CD4-positive, alpha-beta T cell treated with Interleukin-12 subunit alpha and Interleukin-12 subunit beta, for 1 hour (primary cell): ENCODE measurements at regions not wholly inside any gene's neighbourhood (a gene's known extent, or its start where the extent isn't known, plus 50 kb on each side); places are given as distances from the start of the nearest gene placed in this dataset.

Experiments
- DNase-seq: peaks from one replicate; pipeline ENCODE4 v3.0.0-alpha.2; 2020

DNA sequence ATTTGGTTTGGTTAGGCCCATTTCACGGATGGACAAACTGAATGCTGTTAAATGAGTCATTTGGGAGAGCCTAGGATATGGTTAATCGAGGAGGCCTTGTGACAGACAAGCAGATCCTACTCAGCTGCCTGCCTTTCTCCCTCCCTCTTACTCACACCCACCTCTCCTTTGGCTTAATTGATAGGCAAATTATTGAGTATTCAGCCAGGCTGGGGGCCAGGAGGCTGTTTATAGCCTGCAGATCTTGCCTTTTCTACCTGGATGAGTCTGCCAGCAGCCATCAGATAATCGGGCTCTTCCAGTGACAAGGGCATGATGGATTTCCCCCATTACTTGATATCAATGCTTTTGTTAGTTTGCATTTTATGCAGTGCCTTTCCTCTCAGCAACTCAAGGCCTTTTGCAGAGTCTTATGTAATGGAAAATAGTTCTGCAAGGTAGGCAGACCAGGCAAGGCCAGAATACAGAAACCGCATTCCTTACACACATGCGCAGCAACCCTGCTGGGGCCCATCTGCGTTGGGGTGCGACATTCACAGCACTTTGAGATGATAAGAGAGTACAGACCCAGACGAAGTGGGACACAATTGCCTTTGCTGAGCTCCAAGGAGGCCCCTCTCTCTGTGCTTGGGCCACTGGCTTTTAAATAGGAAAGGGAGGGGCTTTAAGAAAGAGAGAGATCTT lies 96.2 kb upstream of the ATP6AP2 start:
- no peak for DNase-seq

- DNase-seq = no peak
These were observed 97.3 kb upstream of the ATP6AP2 start for GRCh38 chrX:40483502-40483901.

DNA sequence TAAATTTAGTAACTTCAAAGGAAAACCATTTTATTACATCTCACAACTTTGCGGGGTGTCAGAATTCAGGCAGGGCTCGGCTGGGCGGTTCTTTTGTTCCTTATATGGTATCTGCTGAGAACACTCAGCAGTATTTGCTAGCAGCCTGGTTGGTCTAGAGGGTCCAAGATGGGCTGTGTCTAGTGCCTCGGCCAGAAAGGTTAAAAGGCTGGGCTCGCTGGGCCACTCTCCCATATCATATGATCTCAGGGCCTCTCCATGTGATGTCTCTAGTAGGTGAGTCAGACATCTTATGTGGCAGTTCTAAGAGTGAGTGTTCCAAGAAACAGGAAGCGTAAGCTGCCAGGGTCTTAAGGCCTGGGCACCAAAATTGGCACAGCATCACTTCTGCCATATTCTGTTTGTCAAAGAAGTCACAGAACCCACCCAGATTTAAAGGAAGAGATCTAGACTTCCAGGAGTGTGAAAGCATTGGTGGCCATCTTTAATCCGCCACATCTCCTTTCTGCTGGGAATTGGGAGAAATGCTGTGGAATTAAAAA lies 100.9 kb upstream of the ATP6AP2 start:
- DNase-seq = no peak

GRCh38 chrX:40478474-40479065 lies 102.2 kb upstream of the ATP6AP2 start:
- DNase-seq = no peak

- peak; percentile 7 for DNase-seq
These were observed 103.8 kb upstream of the ATP6AP2 start for GRCh38 chrX:40476958-40477357.

GRCh38 chrX:40474645-40475044 lies 106.1 kb upstream of the ATP6AP2 start:
- DNase-seq = no peak

GRCh38 chrX:40474205-40474626 lies 106.6 kb upstream of the ATP6AP2 start:
- no peak for DNase-seq

- DNase-seq = no peak
These were observed 107.1 kb upstream of the ATP6AP2 start for GRCh38 chrX:40473460-40474204.

- peak; percentile 5 for DNase-seq
These were observed 108.7 kb upstream of the ATP6AP2 start for GRCh38 chrX:40471965-40472648.

DNA sequence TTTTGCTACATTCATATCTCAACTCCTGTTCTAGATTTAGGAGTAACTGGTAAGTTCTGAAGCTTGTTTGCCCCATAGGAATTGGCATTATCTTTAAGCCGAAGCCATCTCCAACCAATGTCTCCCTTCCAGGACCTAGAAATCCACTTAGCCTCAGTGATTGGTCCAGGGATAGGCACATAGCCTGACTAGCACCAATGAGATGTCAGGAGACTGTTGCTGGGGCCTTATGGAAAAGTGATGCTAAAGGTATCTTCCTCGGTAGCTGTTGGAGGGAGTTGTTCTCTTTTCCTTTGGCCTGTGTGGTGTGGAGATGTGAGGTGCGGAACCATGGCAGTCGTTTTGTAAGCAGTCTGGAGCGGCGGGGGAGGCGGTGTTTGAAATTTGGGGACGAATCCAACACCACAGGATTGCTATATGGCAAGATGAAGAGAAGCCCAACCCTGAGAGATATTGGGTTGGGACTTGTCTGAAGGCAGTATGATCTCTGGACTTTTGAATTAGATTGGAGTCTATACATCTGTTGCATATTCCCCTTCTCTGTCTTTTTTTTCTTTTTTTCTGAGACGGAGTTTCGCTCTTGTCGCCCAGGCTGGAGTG lies 109.8 kb upstream of the ATP6AP2 start:
- DNase-seq = no peak

GRCh38 chrX:40469316-40469715 lies 111.5 kb upstream of the ATP6AP2 start:
- no peak for DNase-seq

DNA sequence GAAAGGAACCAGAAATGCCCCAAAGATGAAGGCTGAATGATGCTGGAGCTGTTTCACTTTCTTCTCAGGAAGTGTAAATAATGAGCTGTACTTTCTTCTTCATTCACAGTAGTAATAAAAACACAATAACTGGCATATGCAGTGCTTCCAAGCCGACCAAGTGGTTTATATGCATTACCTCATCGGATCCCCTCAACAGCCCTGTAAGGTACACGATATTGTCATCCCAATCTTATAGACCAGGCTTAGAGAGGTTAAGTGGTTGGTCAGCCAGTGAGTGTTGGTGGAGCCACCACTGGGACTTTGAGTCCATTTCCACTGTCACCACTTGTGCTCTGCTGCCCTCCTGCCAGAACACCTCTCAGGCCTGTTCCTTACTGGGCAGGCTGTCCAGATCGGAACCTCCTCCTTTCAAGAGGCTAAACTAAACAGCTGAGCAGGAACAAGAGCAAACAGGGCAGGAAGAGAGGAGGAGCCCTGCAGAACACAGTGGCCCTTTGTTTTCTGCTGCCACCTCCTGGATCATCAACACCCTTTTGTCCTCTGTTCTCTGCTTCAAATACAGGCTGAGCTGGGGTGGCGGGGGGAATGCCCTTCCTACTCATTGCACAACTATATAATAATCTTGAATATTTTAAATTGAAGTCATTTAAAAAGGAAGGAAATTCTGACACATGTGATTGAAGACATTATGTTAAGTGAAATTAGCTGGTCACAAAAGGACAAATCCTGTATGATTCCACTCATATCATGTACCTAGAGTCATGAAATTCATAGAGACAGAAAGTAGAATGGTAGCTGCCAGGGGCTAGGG lies 112.5 kb upstream of the ATP6AP2 start:
- peak; percentile 33 for DNase-seq

DNA sequence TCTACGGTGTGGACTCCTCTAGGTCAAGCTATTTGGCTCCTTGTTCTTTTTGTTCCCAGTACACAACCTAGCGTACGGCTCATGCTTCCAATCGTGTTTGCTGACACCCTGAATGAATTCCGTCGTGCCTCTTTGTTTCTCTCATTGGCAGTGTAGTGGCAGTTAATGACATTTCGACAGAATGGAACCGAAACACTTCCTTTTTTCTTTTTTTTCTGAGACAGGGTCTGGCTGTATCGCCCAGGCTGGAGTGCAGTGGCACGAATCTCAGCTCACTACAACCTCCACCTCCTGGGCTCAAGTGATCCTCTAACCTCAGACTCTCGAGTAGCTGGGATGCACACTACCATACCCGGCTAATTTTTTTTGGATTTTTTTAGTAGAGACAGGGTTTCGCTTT lies 113.3 kb upstream of the ATP6AP2 start:
- DNase-seq = no peak

GRCh38 chrX:40465735-40466551 lies 114.8 kb upstream of the ATP6AP2 start:
- DNase-seq = no peak

DNA sequence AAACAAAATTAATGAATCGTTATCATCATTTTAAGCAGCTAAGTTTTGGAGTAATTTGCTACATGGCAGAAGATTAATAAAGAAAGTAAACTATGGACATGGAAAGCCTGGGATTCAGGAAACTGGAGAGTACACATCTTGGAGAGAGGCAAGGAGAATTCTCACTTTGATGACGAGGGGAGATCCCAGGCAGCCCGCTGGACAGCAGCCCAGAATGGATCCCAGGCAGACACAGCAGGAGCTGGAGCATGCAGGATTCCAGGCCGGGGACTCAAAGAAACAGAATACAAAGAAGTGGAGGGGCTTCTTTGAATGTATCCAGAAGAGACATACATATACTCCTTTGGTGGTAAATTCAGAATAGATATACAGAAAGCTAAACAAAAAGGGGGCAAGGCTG lies 118.0 kb upstream of the ATP6AP2 start:
- no peak for DNase-seq

DNA sequence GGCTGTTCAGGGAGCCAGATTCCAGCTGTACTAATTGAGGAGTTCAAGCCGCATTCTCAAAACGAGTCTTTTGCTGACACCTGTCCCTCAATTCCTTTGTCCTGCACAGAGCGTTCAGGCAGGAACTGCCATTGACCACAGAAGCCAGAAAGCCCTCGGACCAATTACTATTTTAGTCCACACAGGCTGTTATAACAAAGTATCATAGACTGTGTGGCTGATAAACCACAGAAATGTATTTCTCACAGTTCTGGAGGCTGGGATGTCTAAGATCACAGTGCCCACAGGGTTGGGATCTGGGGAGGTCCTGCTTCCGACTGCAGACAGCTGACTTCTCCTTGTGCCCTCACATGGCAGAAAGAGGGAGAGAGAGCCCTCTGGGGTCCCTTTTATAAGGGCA lies 119.8 kb upstream of the ATP6AP2 start:
- DNase-seq = no peak

- DNase-seq = no peak
These were observed 121.1 kb upstream of the ATP6AP2 start for GRCh38 chrX:40459571-40460158.

GRCh38 chrX:40457406-40457805 lies 123.4 kb upstream of the ATP6AP2 start:
- DNase-seq = no peak

DNA sequence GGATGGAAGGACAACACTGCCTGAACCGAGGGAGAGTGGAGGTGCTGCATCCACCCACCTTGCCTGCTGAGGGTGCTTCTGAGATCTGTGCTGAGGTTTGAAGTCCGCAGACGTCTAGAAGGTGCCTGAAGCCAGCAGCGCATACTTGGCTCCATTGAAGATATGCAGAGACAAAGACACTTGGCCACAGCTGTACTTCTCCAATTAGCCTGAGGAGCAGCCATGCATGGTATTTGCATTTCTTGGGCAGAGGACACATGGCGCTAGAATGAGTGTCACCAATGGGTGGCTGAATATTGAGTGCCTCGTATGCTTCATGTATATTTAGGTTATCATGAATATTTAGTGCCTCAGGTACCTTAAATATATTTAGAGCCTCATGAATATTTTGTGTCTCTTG lies 128.7 kb upstream of the ATP6AP2 start:
- DNase-seq = no peak

- DNase-seq = no peak
These were observed 130.6 kb upstream of the ATP6AP2 start for GRCh38 chrX:40449956-40450706.
